Skeletal muscle satellite cell (primary cell): ENCODE measurements at regions not wholly inside any gene's neighbourhood (a gene's known extent, or its start where the extent isn't known, plus 50 kb on each side); places are given as distances from the start of the nearest gene placed in this dataset.
"Not testable (repeated sequence)": the region's sequence is repeated elsewhere in the genome, so short reads cannot be mapped to it uniquely, and the experiment has no call there.

Source experiments
- H3K27me3 ChIP-seq: 2 replicates; pipeline ENCODE4 v1.7.0; 2013; ENCODE audit warnings: low read length; ENCODE audit not compliant: control insufficient read depth, insufficient read depth
- H3K36me3 ChIP-seq: 2 replicates; pipeline ENCODE4 v1.7.0; 2013; ENCODE audit warnings: mild to moderate bottlenecking, control low read depth, low read length; ENCODE audit not compliant: insufficient read depth
- H3K4me1 ChIP-seq: 2 replicates; pipeline ENCODE4 v1.7.0; 2013; ENCODE audit warnings: low read length; ENCODE audit not compliant: control insufficient read depth, insufficient read depth
- H3K4me2 ChIP-seq: 2 replicates; pipeline ENCODE4 v1.7.0; 2013; ENCODE audit warnings: mild to moderate bottlenecking, low read length
- H3K4me3 ChIP-seq: 2 replicates; pipeline ENCODE4 v1.7.0; 2013; ENCODE audit warnings: low read length
- H3K9ac ChIP-seq: 2 replicates; pipeline ENCODE4 v1.7.0; 2013; ENCODE audit warnings: mild to moderate bottlenecking, low read depth, low read length, moderate library complexity
- H3K9me3 ChIP-seq: replicated peaks from 2 replicates; pipeline ENCODE4 v1.7.0; 2013; ENCODE audit warnings: mild to moderate bottlenecking, control low read depth, low read length

DNA sequence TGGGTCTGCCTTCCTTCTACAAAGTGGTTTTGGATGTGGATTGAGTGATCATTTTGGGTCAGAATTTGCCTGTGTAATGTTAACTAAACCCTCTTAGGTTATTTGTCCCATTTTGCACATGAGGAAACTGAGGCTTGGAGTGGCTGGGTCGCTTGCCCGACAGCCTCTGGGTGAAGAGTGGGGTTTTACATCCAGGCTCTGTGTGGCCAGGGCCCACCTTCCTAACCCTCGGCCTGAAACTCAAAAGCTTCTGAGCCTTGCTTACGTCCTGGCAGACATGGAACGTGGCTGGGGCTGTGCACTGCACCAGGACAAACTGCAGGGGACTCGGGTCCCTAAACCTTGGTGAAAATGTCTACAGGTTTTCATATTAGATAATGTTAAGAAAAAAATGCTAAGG is 542.4 kb downstream of the TBC1D22A start:
- no peak overlapping the region for H3K4me3 ChIP-seq
- H3K4me2 ChIP-seq, result no peak overlapping the region
- H3K27me3 ChIP-seq, result no peaks in the 10 kb centered on the region
- H3K36me3 ChIP-seq, result no peaks in the 10 kb centered on the region
- no peak overlapping the region for H3K9ac ChIP-seq
- H3K4me1 ChIP-seq, result peaks cover 16% of the 10 kb centered on the region
- no peaks in the 10 kb centered on the region for H3K9me3 ChIP-seq

- Histone ChIP-seq H3K4me3 (no peak overlapping the region), H3K36me3 (no peaks in the 10 kb centered on the region), H3K27me3 (no peaks in the 10 kb centered on the region), H3K4me2 (no peak overlapping the region), H3K9ac (no peak overlapping the region), H3K4me1 (peaks cover 11% of the 10 kb centered on the region), H3K9me3 (no peaks in the 10 kb centered on the region)
Observed at GRCh38 chr22:47304191-47304831, 541.9 kb downstream of the TBC1D22A start.

- Histone ChIP-seq H3K27me3 (no peaks in the 10 kb centered on the region), H3K9ac (no peak overlapping the region), H3K9me3 (no peaks in the 10 kb centered on the region), H3K4me2 (no peak overlapping the region), H3K4me3 (no peak overlapping the region), H3K36me3 (no peaks in the 10 kb centered on the region), H3K4me1 (peaks cover 11% of the 10 kb centered on the region)
Observed at GRCh38 chr22:47303161-47303890, 540.9 kb downstream of the TBC1D22A start.

DNA sequence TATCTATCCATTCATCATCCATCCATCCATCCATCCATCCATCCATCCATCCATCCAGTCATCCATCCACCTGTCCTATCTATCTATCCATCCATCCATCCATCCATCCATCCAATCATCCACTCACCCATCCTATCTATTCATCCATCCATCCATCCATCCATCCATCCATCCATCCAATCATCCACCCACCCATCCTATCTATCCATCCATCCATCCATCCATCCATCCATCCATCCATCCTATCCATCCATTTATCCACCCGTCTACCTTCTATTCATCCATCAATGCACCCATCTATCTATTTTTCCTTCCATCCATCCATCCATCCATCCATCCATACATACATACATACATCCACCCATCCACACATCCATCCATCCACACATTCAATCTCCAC is 540.1 kb downstream of the TBC1D22A start:
- not testable (repeated sequence) for H3K4me2 ChIP-seq, H3K27me3 ChIP-seq, H3K9me3 ChIP-seq, H3K4me1 ChIP-seq, H3K4me3 ChIP-seq, H3K9ac ChIP-seq, H3K36me3 ChIP-seq

DNA sequence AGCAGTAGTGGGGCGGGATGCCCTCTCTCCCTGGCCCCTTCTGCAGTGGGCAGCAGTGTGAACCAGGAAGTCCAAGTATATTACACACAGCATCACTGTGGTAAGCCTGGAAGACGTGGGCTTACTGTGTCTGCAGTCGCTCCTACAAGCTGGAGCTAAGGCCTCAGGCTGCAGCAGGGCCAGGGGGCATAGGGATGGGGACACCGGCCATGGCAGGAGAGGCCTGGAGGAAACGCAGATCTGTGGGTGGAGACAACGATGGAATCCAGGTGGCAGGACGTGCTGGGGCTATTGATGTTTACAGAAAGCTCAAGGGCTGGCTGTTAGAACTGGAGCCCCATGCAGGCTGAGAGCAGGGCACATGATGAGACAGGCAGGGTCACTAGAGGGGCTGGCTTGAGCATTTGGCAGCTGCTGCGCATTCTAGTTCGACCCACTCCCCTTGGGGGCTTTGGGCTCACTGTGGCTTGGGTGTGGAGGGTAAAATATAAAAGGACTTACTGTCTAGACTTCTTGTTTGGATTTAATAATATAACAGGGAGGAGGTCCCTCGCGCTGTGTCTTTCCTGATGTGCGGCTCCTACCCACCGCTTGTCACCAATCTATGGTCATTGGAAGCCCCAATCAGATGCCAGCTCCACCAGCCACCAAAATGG is 539.5 kb downstream of the TBC1D22A start:
- Histone ChIP-seq H3K4me1 (no peaks in the 10 kb centered on the region), H3K9me3 (no peaks in the 10 kb centered on the region), H3K4me3 (no peak overlapping the region), H3K36me3 (no peaks in the 10 kb centered on the region), H3K9ac (no peak overlapping the region), H3K27me3 (no peaks in the 10 kb centered on the region), H3K4me2 (no peak overlapping the region)

DNA sequence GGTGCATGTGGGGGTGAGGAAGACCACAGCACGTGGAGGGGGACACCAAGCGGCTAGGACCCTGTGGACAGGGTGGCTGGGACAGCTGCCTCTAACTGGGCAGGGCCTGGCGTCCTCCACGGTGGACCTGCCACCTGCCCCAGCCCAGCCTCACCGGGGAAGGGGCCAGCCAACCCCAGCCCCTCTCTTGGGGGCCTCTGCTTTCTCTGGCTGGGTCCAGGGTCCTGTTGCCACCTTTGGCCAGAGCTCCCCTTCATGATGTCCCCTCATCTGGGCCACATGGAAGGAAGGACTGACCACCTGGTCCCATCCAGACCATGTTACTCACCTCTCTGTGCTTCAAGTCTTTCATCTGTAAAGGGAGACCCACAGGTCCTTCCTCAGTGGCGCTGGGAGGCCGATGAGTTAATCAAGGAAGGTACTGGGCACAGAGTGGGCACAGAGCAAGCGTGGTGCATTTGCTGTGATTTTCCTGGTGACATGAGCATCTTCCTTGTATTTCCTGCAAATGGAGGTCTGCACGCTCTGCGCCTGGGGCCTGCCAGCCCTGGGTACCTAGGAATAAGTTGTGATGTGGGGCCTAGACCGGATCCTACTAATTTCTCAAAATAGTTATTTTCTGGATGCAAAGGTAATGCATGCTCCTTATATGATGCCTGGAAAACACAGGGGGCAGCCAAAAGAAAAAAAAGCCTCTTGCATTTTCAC is 538.4 kb downstream of the TBC1D22A start:
- Histone ChIP-seq H3K27me3 (no peaks in the 10 kb centered on the region), H3K9ac (no peak overlapping the region), H3K36me3 (no peaks in the 10 kb centered on the region), H3K4me1 (peaks cover 10% of the 10 kb centered on the region), H3K4me3 (no peak overlapping the region), H3K4me2 (no peak overlapping the region), H3K9me3 (no peaks in the 10 kb centered on the region)

DNA sequence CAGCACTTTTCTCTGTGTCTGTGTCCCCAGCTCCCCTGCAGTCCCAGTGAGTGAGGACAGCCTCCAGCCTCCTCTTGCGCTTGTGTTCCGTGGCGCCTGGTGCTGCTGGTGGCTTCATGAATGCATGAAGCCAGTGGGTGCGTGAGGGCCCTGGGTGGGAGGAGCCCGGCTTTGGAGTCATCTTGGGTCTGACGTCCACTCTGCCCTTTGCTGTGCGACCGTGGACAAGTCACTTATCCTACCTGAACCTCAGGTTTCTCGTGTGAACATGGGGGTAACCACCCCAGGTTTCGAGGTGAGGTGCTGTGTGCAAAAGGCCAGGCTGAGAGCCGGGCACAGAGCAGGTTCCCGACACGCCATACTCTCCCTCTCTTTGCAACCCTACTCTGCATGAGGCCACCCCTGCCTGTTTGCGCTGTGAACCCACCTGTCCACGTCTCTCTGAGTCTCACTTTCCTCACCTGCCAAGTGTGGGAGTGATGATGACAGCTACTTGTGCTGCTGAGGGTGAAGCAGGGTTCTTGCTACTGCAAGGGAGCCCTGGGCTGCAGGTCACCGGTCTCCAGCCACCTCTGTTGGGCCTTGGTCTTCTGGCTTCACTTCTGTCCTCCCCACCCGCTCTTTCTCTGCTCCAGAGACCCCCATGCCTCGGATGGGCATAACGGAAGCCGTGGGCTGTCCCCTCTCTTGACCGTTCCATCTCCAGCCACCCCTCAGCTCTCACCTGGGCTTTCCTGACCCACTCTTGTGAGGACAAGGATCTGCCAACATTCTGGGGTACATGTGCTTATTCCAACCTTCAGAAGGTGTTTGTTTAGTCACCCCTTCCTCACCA is 537.6 kb downstream of the TBC1D22A start:
- H3K9ac ChIP-seq, result no peak overlapping the region
- no peaks in the 10 kb centered on the region for H3K9me3 ChIP-seq
- peaks cover 10% of the 10 kb centered on the region for H3K4me1 ChIP-seq

GRCh38 chr22:47299211-47299862 is 536.9 kb downstream of the TBC1D22A start:
- Histone ChIP-seq H3K9me3 (no peaks in the 10 kb centered on the region), H3K9ac (no peak overlapping the region), H3K27me3 (no peaks in the 10 kb centered on the region), H3K36me3 (no peaks in the 10 kb centered on the region), H3K4me3 (no peak overlapping the region), H3K4me1 (peaks cover 16% of the 10 kb centered on the region), H3K4me2 (no peak overlapping the region)

More for the DNA sequence above, 537.6 kb downstream of the TBC1D22A start:
- Histone ChIP-seq H3K27me3 (no peaks in the 10 kb centered on the region), H3K4me2 (no peak overlapping the region), H3K36me3 (no peaks in the 10 kb centered on the region), H3K4me3 (no peak overlapping the region)

DNA sequence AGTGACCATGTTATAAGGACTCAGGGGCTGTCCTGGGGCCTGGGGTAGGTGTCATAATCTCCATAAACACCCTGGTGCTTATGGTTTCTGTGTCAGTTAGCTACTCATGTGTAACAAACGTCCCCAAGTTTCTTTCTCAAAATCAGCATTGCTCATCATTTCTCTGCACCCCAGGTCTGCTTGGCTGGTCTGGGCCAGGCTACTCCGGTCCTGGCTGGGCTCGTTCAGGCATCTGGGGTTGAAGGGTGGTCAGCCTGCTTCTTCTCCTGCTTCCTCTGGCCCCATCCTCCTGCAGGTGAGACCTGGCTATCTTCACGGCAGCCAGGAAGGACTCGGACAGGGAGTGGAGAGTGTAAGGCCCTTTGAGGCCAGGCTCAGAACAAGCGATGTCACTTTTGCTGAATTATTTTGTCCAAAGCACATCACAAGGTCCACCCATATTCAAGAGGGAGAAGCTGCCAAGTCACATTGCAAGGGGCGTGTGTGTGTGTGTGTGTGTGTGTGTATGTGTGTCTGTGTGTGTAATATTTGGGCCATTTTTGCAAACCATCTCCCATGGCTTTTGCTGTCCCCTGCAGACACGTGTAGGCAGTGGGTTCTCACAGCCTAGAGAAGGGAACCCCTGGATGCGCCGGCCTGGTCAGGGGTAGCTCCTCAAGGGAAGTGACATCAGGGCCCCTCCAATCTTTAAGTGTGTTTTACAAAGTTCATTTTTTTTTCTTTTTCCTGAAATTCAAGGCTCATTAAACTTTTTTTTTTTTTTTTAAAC is 535.8 kb downstream of the TBC1D22A start:
- Histone ChIP-seq H3K9me3 (no peaks in the 10 kb centered on the region), H3K9ac (no peak overlapping the region), H3K27me3 (no peaks in the 10 kb centered on the region), H3K4me1 (peaks cover 28% of the 10 kb centered on the region), H3K4me3 (no peak overlapping the region), H3K36me3 (no peaks in the 10 kb centered on the region), H3K4me2 (no peak overlapping the region)
